Neural cell (in vitro differentiated cells): ENCODE measurements at regions not wholly inside any gene's neighbourhood (a gene's known extent, or its start where the extent isn't known, plus 50 kb on each side); places are given as distances from the start of the nearest gene placed in this dataset.

Experiments
- H2AFZ ChIP-seq: fragments of 200-600, 300-800 bp; sonication (generic), shearing (Covaris generic); 2 replicates; pipeline ENCODE4 v1.6.0; 2014; ENCODE audit warnings: low read depth, mild to moderate bottlenecking, antibody characterized with exemption, low read length, moderate library complexity
- H3F3A ChIP-seq: fragments of 200-600 bp; shearing (Covaris generic); 2 replicates; pipeline ENCODE4 v1.6.1; 2016; ENCODE audit warnings: mild to moderate bottlenecking, moderate library complexity, mixed read lengths, antibody characterized with exemption, low read length; ENCODE audit not compliant: insufficient read depth, poor library complexity, severe bottlenecking
- H3K27ac ChIP-seq: fragments of 200-600, 300-800 bp; sonication (generic), shearing (Covaris generic); 2 replicates; pipeline ENCODE4 v1.5.1; 2014; ENCODE audit warnings: mild to moderate bottlenecking, low read length, moderate library complexity
- H3K27me3 ChIP-seq: fragments of 300-800, 200-600 bp; sonication (generic), shearing (Covaris generic); 2 replicates; pipeline ENCODE4 v1.6.0; 2014; ENCODE audit warnings: mild to moderate bottlenecking, low read depth, low read length, moderate library complexity; ENCODE audit not compliant: insufficient read depth
- H3K36me3 ChIP-seq: fragments of 300-800, 200-600 bp; sonication (generic), shearing (Covaris generic); 2 replicates; pipeline ENCODE4 v1.5.1; 2014; ENCODE audit warnings: mild to moderate bottlenecking, antibody characterized with exemption, low read length, moderate library complexity; ENCODE audit not compliant: insufficient read depth
- H3K4me2 ChIP-seq: fragments of 300-800, 200-600 bp; sonication (generic), shearing (Covaris generic); 2 replicates; pipeline ENCODE4 v1.6.0; 2014; ENCODE audit warnings: mild to moderate bottlenecking, low read length
- H3K4me3 ChIP-seq: fragments of 300-800, 200-600 bp; sonication (generic), shearing (Covaris generic); 2 replicates; pipeline ENCODE4 v1.5.1; 2014; ENCODE audit warnings: mild to moderate bottlenecking, low read length, moderate library complexity
- H3K79me2 ChIP-seq: fragments of 200-600 bp; shearing (Covaris generic); replicated peaks from 2 replicates; pipeline ENCODE4 v1.6.0; 2014; ENCODE audit warnings: mild to moderate bottlenecking, low read length, moderate library complexity; ENCODE audit not compliant: insufficient read depth
- H3K9ac ChIP-seq: fragments of 300-800, 200-600 bp; sonication (generic), shearing (Covaris generic); 2 replicates; pipeline ENCODE4 v1.6.1; 2016; ENCODE audit warnings: mild to moderate bottlenecking, low read length, mixed read lengths
- H3K9me2 ChIP-seq: fragments of 200-600 bp; shearing (Covaris generic); 2 replicates; pipeline ENCODE4 v1.6.1; 2016; ENCODE audit warnings: mild to moderate bottlenecking, low read length, mixed read lengths; ENCODE audit not compliant: insufficient read depth
- H3K9me3 ChIP-seq: fragments of 200-600, 300-800 bp; sonication (generic), shearing (Covaris generic); 2 replicates; pipeline ENCODE4 v1.6.1; 2016; ENCODE audit warnings: mild to moderate bottlenecking, mixed run types, low read length, moderate library complexity, mixed read lengths
- H4K20me1 ChIP-seq: fragments of 200-600 bp; shearing (Covaris generic); 2 replicates; pipeline ENCODE4 v1.6.1; 2016; ENCODE audit warnings: mild to moderate bottlenecking, mixed run types; ENCODE audit not compliant: insufficient read depth
- EP300 ChIP-seq: fragments of 450-650 bp; conservative IDR thresholded peaks from 2 replicates; pipeline ENCODE4 v1.6.1; 2014; ENCODE audit warnings: antibody characterized with exemption, mild to moderate bottlenecking, moderate library complexity; ENCODE audit not compliant: poor library complexity, severe bottlenecking
- EZH2 ChIP-seq: fragments of 200-600, 300-800 bp; shearing (Covaris generic), sonication (generic); IDR thresholded peaks from 2 replicates; pipeline ENCODE4 v1.6.1; 2014; ENCODE audit warnings: antibody characterized with exemption, low read length, borderline replicate concordance, mild to moderate bottlenecking; ENCODE audit not compliant: insufficient read depth, poor library complexity, severe bottlenecking
- MXI1 ChIP-seq: fragments of 450-650 bp; conservative IDR thresholded peaks from 2 replicates; pipeline ENCODE4 v1.6.1; 2014; ENCODE audit warnings: antibody characterized with exemption, mild to moderate bottlenecking; ENCODE audit not compliant: poor library complexity, severe bottlenecking
- POLR2AphosphoS5 ChIP-seq: IDR thresholded peaks from 2 replicates; pipeline ENCODE4 v1.6.1; 2012
- RAD21 ChIP-seq: fragments of 450-650 bp; conservative IDR thresholded peaks from 2 replicates; pipeline ENCODE4 v1.6.1; 2014; ENCODE audit warnings: antibody characterized with exemption, mild to moderate bottlenecking, moderate library complexity
- REST ChIP-seq: IDR thresholded peaks from 2 replicates; pipeline ENCODE4 v1.6.1; 2012; ENCODE audit warnings: borderline replicate concordance
- SMC3 ChIP-seq: fragments of 450-650 bp; conservative IDR thresholded peaks from 2 replicates; pipeline ENCODE4 v1.6.1; 2014; ENCODE audit warnings: antibody characterized with exemption, mild to moderate bottlenecking, moderate library complexity; ENCODE audit not compliant: poor library complexity
- TAF1 ChIP-seq: IDR thresholded peaks from 2 replicates; pipeline ENCODE4 v1.6.1; 2012; ENCODE audit warnings: low read depth
- TF ChIP-seq, protein P1 (sequence below): fragments of 450-650 bp; IDR thresholded peaks from 2 replicates; pipeline ENCODE4 v1.5.1; 2014; ENCODE audit warnings: antibody characterized with exemption, mild to moderate bottlenecking, moderate library complexity; ENCODE audit not compliant: poor library complexity, severe bottlenecking

DNA sequence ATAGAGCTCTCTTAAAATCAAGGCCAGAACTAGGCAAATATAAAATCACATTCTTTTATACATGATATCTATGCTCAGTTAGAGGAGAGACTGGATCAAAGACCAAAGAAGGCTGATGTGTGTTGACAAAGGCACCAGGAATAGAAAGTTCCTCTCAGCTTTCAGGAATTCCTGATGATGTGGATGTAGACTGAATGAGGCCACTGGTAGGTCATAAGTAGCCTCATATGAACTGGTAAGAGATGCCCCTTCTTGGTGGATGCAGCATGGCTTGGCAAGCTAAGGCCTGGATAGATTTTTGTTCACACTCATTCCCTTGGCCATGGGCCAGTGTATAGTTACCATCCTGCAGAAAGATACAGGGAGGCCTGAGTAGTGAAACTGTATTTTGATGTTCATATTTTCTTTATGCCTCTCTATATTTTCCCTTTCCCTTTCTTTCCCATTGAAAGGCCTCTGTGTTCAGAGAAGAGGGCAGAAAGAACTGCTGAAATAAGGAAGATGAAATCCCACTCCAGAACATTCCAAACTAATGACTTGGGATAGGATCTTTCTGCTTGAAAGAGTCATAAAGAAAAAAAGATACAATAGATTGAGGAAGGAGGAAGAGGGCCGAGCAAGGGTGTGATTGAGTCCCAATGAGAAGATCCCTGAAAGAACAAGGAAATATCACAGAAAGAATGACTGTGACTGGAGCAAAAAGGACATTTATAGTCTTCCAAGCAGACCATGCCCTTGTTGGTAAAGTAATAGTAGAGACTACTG, 2182.7 kb upstream of the PIK3C3 start:
- Histone ChIP-seq H3K27ac (no peak overlapping the region), H3F3A (no peaks in the 10 kb centered on the region), H3K79me2 (no peaks in the 10 kb centered on the region), H3K36me3 (no peaks in the 10 kb centered on the region), H3K4me3 (no peak overlapping the region), H3K9me2 (no peaks in the 10 kb centered on the region), H3K4me2 (no peak overlapping the region), H3K9me3 (no peaks in the 10 kb centered on the region), H2AFZ (no peak overlapping the region), H3K9ac (no peak overlapping the region), H4K20me1 (no peaks in the 10 kb centered on the region), H3K27me3 (no peaks in the 10 kb centered on the region)
- no peak for TF ChIP-seq REST
- TF ChIP-seq, protein P1, sequence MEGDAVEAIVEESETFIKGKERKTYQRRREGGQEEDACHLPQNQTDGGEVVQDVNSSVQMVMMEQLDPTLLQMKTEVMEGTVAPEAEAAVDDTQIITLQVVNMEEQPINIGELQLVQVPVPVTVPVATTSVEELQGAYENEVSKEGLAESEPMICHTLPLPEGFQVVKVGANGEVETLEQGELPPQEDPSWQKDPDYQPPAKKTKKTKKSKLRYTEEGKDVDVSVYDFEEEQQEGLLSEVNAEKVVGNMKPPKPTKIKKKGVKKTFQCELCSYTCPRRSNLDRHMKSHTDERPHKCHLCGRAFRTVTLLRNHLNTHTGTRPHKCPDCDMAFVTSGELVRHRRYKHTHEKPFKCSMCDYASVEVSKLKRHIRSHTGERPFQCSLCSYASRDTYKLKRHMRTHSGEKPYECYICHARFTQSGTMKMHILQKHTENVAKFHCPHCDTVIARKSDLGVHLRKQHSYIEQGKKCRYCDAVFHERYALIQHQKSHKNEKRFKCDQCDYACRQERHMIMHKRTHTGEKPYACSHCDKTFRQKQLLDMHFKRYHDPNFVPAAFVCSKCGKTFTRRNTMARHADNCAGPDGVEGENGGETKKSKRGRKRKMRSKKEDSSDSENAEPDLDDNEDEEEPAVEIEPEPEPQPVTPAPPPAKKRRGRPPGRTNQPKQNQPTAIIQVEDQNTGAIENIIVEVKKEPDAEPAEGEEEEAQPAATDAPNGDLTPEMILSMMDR: no peak
- TF ChIP-seq RAD21: no peak
- no peak for TF ChIP-seq MXI1
- no peak for TF ChIP-seq TAF1
- no peak for TF ChIP-seq SMC3
- TF ChIP-seq POLR2AphosphoS5: no peak

DNA sequence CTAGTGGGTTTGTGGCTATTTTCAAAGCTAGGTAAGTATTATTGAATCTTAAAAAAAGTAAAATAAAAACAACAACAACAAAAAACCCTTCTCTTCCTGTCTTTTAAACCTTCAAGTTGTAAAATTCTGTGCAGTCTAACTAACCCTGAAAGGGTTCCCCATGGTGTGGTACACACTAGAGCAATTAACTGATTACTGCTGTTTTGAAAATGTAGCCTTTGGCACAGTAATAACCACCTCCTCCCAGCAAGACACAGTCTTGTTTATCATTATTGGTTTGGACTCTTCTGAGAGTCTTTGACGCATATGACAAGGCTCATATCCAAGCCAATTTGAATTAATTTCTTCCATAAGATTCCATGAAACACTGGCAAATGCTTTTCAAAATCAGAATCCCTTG, 2184.6 kb upstream of the PIK3C3 start:
- H3K4me2 ChIP-seq: no peak overlapping the region

More for the DNA sequence above, 2184.6 kb upstream of the PIK3C3 start:
- no peak overlapping the region for H2AFZ ChIP-seq
- no peaks in the 10 kb centered on the region for H3F3A ChIP-seq
- H4K20me1 ChIP-seq: no peaks in the 10 kb centered on the region
- H3K4me3 ChIP-seq: no peak overlapping the region
- no peaks in the 10 kb centered on the region for H3K36me3 ChIP-seq
- no peak overlapping the region for H3K9ac ChIP-seq
- no peak for TF ChIP-seq MXI1
- TF ChIP-seq REST: no peak
- no peak for TF ChIP-seq EP300
- no peak for TF ChIP-seq SMC3
- TF ChIP-seq, protein P1: no peak
- TF ChIP-seq TAF1: no peak
- no peak for TF ChIP-seq POLR2AphosphoS5
- TF ChIP-seq RAD21: no peak
- no peak for TF ChIP-seq EZH2
- no peaks in the 10 kb centered on the region for H3K9me3 ChIP-seq
- H3K27ac ChIP-seq: no peak overlapping the region
- no peaks in the 10 kb centered on the region for H3K79me2 ChIP-seq
- H3K27me3 ChIP-seq: no peaks in the 10 kb centered on the region
- no peaks in the 10 kb centered on the region for H3K9me2 ChIP-seq
